GM12891 (cell line): ENCODE measurements at regions not wholly inside any gene's neighbourhood (a gene's known extent, or its start where the extent isn't known, plus 50 kb on each side); places are given as distances from the start of the nearest gene placed in this dataset.

Source experiments
- PAX5 ChIP-seq: IDR thresholded peaks from 2 replicates; pipeline ENCODE4 v1.6.1; 2011; ENCODE audit warnings: low read length, moderate library complexity, mild to moderate bottlenecking; ENCODE audit not compliant: insufficient read depth, severe bottlenecking
- POLR2A ChIP-seq: IDR thresholded peaks from 2 replicates; pipeline ENCODE4 v1.6.1; 2011; ENCODE audit warnings: low read depth, low read length, control low read depth
- POLR2AphosphoS5 ChIP-seq: IDR thresholded peaks from 2 replicates; pipeline ENCODE4 v1.6.1; 2011; ENCODE audit warnings: low read depth, low read length, control low read depth
- SPI1 ChIP-seq: IDR thresholded peaks from 2 replicates; pipeline ENCODE4 v1.6.1; 2011; ENCODE audit warnings: low read depth, low read length, control low read depth
- TAF1 ChIP-seq: IDR thresholded peaks from 2 replicates; pipeline ENCODE4 v1.6.1; 2011; ENCODE audit warnings: low read depth, low read length, control low read depth

- TF ChIP-seq POLR2A (no peak), SPI1 (no peak), TAF1 (no peak), POLR2AphosphoS5 (no peak), PAX5 (no peak)
Measured at GRCh38 chr1:177770096-177770495, 199.8 kb downstream of the SEC16B start.
